NCI-H146 treated with DMSO at 0.1 percent for 48 hours (cell line): ENCODE measurements at regions not wholly inside any gene's neighbourhood (a gene's known extent, or its start where the extent isn't known, plus 50 kb on each side); places are given as distances from the start of the nearest gene placed in this dataset.
A peak's percentile ranks its signal among the peaks of the same experiment; 100 is the strongest.

Experiments used
- DNase-seq: peaks from one replicate; lab custom pipeline; 2025; ENCODE audit not compliant: unreplicated experiment; lab: John Stamatoyannopoulos, UW

GRCh38 chr17:65407017-65407416 lies 154.4 kb downstream of the AXIN2 start:
- DNase-seq, result no peak

- no peak for DNase-seq
Measured at GRCh38 chr17:65406552-65406951, 154.9 kb downstream of the AXIN2 start.

- DNase-seq, result no peak
Measured at GRCh38 chr17:65405563-65405962, 155.9 kb downstream of the AXIN2 start.

- no peak for DNase-seq
Measured at GRCh38 chr17:65404761-65405160, 156.7 kb downstream of the AXIN2 start.

DNA sequence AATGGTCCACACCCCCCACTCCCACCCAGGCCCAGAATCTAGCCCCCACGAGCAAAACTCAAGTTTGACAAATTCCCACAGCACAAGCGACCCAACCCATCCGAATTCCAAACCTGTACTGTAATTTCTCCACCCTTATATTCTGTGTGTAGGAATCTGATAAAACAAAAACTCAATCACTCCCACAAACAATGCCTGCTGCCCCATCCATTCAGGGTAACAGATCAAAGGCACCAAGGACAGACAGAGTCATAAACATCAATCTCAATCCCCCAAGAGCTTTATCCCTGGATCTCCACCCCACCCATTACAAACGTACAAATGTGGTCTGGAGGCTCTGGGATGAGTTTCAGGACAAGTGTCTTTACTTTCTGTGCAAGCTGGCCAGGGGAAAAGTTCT lies 157.8 kb downstream of the AXIN2 start:
- no peak for DNase-seq

DNA sequence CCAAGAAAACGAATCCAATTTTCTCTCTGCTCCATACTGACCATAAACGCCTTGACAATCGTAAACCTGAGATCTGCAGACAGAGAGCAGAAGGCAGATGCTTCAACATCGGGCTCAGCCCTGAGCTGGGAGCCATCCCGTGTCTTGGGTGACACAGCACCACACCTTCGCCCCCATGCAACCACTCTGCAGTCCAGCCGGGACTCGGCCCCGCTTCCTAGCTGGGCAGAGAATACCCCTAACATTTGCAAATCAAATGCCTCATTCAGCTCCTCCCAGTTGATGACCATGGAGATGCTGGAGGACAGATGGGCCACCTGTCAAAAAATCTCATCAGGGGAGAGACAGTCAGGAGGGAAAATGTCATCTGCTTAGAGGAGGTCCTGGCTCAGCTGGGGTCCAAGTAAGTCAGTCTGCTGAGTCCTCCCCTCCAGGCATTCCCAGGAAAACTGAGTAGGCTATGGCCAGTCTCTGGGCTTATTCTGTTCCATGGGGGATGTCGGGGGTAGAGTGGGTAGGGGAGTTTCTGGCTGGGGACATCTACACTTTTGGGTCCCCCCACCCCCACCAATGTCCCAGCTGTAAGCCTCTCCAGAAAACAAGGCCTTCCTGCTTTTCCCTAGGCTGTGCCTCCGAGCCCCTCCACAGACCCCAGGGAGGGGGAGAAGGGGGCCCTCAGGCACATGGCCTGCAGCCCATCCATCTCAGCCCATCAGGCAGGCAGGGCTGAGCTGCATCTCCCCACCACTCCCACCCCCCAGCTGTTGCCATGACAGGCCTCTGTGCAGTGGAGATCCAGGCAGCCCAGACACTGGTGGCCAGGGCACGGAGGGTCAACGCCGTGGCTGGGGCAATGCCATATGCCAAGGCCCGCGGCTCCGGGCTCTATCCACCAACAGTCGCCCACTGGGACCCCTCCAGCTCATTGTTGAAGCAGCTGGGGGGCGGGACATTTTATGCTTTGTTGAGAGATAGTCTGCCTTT lies 158.6 kb downstream of the AXIN2 start:
- DNase-seq, result no peak

DNA sequence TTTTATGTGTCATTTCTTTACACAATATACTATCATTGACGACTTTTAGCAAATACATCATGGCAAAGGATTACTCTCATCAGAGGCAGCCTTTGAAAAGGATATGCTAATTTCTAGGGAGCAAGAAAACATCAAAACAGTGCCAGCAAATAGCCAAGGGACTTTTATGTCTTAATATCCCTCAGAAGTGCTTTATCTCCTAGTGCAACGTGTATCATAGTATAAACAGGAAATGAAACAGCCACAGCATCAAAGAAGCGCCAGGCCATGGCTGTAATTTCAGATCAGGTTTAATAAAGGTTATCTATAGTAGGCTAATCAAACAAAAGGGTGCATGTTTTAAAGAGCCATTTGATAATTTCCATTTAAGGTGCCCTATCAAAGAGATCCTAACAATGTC lies 159.9 kb downstream of the AXIN2 start:
- no peak for DNase-seq

GRCh38 chr17:65400701-65401100 lies 160.7 kb downstream of the AXIN2 start:
- no peak for DNase-seq

DNA sequence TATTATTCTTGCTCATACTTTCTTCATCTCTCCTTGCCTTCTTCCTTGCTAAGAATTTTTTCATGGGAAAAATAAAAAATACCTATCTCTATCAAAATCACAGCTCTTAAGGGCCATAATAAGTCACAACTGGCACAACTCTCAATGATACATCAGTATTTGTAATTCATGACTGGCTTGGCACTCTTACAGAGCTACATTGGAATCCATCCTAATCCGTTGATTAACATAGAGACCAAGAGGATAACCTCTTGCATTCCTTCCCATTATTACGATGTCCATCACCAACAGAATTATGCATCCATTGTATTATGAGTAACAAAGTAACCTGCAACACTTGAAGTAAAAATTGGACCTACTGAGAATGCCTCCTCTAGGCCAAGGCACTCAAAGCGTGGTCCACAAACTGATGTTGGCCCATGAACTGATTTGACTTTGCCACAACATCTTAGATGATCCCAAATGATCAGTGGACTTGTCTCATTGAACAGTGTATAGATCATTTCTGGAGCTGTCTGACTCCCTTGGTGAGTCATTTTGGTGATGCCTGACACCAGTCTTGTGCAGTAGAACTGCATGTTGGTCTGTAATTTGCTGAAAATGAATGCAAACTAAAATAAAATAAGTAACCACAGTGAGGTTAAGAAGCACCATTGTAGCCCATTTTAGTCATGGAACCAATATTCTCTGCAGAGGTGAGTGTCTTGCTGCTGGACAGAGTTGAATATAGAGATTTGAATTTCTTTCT lies 163.2 kb downstream of the AXIN2 start:
- no peak for DNase-seq

DNA sequence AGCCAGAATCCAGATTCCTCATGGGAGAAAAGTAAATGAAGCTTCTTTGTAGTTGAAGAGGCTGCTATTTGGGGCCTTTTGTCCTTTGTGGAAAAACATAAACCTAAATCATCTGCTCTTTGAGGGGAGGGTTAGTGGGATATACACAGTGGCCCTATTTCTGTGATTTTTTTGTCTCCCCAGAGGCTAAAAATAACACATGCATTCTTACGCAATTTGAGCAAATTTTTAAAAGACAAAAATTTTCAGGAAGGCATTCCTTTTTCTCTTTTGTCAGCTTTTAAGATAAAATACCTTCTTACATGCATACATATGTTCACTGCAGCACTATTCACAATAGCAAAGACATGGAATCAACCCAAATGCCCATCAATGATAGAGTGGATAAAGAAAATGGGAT lies 165.5 kb downstream of the AXIN2 start:
- DNase-seq, result no peak

GRCh38 chr17:65394811-65395472 lies 166.5 kb downstream of the AXIN2 start:
- no peak for DNase-seq

- DNase-seq, result no peak
Measured at GRCh38 chr17:65393514-65393913, 167.9 kb downstream of the AXIN2 start.

- no peak for DNase-seq
Measured at GRCh38 chr17:65389949-65390348, 171.5 kb downstream of the AXIN2 start.

DNA sequence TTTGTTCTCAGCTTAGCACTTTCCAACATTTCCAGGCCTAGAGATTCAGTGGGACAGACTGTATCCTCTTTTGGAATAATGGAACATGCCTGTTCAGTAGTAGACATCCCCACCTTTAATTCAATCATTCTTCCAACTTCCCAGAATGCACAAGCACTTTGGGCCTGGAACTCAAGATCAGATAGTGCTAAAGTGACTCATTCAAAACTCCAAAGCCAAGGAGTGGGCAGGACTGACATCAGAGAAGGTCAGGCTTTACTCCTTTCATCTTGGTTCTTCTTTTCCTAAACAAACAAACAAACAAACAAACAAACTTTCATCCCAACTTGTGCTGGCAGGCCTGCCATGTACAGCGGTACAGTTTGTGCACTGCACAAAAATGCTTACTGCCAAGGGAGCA lies 172.0 kb downstream of the AXIN2 start:
- DNase-seq, result no peak

DNA sequence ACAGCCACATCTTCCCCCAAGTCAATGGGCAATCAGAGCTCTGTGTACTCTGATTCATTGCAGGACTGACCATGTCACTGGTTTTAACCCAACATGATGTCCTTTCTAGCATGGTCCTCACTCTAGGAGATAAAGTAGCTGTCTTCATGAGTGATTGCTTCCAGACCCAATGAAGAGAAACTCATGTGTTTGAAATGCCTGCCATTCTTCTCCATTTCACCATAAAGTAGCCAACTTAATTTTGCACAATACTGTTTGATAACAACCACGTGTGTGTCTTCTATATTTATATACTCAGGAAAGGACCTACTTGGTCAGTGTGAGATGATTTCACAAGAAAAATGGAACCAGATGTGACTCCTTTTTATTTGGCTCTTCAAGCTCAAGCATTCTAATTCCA lies 172.5 kb downstream of the AXIN2 start:
- DNase-seq, result no peak

GRCh38 chr17:65387322-65387721 lies 174.1 kb downstream of the AXIN2 start:
- no peak for DNase-seq

GRCh38 chr17:65385726-65386125 lies 175.7 kb downstream of the AXIN2 start:
- no peak for DNase-seq

DNA sequence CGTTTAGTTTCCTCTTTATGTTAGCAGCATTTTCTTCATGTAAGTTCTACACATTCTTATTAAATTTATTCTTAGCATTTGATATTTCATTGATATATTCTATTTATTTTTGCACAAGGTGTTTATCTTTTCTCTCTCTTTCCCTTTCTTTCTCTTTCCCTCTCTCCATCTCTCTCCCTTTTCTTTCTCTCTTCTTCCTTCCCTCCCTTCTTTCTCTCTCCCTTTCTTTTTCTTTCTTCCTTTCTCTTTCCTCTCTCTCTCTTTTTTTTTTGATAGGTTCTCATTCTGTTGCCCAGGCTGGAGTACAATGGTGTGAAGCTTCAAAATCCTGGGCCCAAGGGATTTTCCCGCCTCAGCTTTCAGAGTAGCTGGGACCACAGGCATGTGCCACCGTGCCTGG lies 176.4 kb downstream of the AXIN2 start:
- no peak for DNase-seq

GRCh38 chr17:65381152-65381551 lies 180.3 kb downstream of the AXIN2 start:
- DNase-seq, result no peak

- peak; percentile 7 for DNase-seq
Measured at GRCh38 chr17:65374966-65375365, 186.5 kb downstream of the AXIN2 start.

GRCh38 chr17:65371702-65372101 lies 189.7 kb downstream of the AXIN2 start:
- DNase-seq, result no peak
